GM18511 (cell line): ENCODE measurements at regions not wholly inside any gene's neighbourhood (a gene's known extent, or its start where the extent isn't known, plus 50 kb on each side); places are given as distances from the start of the nearest gene placed in this dataset.
"Not testable (repeated sequence)": the region's sequence is repeated elsewhere in the genome, so short reads cannot be mapped to it uniquely, and the experiment has no call there.

ENCODE experiments used
- ATAC-seq: cut with Tn5 transposase; IDR thresholded peaks from one replicate; pipeline ENCODE4 v1.9.1; 2021; ENCODE audit warnings: mild to moderate bottlenecking, moderate library complexity; ENCODE audit not compliant: unreplicated experiment

DNA sequence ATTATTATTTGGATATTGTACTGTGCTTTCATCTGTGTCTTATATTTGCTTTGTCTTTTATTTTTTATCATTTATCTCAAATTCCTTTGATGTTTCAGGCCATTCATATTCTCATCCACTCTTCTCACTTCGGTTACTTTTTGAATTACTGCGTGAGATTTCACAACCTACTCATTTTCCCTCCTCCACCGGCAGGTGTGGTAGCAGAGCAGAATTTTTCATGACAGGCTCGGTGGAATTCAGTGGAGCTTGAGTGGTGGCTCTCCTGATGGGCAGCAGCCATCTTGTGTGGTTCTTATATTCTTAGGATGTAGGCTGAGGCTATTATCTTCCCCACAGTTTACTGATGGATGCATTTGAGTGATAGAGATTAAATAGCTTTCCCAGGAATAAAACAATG is 92.3 kb upstream of the IVNS1ABP start:
- ATAC-seq = no peak

DNA sequence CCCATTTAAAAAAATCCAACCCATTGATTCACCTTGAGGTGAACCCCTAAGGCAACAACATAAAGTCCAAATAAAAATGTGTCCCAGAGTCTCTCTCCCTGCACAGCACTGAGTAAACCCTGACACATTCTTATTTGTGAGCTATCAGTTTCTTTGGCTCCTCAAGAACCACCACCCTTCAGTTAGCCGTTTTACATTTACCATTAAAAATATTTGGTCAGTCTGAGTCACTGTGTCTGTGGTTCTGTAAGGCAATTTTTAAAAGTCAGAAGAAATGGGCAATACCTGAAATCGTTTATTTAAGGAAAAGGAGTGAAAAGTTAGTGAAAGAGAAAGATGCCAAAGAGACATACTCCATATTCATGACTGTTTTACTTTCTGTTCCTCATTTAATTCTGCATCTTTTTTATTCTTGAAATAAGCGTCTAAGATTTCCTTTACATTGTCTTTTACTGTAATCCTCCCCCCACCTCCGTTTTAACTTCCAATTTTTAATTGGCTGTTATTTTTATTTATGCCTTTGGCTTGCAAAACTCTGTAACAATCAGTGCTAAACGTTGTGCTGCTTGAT is 91.7 kb upstream of the IVNS1ABP start:
- ATAC-seq = no peak

DNA sequence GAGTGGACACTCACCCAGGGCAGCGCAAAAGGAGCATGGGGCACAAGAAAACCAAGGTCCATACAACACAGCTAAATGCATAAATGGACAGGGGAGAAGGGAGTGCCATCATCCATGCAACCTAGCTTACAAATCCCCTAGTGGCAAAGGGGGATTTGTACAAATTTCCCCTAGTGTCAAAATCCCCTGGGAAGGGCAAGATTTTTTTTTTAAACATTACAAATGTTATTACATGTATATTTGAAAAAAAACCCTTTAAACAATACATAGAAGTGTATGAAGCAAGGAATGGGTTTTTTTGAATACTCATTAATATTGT is 89.6 kb upstream of the IVNS1ABP start:
- no peak for ATAC-seq

DNA sequence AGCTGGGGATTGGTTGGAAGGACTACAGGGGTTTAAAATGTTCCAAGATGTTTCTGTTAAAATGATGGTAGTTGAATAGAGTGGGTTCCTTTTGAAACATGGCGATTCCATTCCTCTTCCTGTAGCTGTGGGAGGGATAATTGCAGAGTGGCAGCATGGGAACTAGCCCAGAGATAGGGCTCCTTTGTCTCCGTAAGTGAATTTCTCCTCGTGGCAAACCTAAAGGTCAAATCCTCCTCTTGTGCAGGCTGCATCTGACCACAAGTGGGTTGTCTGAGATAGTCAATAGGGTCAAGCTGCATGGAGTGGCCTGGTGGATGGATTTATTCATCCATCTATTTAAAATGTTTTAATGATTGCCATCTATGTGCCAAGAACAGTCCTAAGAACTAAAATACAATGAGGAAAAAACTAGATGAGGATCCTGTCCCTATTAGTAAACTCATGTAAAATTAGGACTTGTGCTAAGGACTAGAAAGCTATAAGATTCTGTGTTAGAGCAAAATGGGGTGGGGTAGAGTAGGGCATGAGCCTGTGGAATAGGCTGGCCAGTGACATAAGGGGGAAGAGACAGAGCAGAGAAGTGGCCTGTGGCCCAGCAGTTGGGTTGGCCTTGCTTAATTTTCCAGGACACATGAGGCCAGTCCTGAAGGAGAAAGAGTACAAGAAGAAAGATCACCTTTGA is 89.1 kb upstream of the IVNS1ABP start:
- ATAC-seq = no peak

DNA sequence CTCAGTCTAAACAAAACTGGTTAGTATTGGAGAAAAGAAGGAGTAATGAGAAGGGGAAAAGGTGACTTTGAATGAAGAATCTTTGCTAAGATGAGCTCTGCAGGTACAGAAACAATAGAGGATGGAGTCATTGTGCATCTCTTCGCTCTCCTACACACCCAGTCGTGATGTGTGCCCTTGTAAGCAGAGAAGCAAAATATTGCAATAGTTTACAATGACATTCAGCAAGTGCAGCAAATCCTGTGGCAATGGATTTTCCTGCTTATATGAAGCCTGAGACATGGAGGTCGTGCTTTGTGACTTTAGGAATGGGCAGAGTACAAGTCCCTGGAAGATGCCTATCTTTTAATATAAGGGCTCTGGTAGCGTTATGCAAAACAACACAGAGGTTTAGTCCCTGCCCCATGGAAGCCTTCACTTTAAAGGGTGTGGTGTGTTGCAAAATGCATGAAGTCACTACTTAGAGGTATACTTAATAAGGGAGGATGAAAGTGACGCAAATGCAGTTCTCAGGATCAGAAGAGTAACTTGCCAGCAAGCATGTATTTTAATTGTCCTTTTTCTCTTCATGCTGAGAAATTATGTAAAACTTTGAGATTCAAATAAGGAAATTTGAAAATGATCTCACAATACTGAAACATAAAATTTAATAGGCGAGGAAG is 88.0 kb upstream of the IVNS1ABP start:
- no peak for ATAC-seq

DNA sequence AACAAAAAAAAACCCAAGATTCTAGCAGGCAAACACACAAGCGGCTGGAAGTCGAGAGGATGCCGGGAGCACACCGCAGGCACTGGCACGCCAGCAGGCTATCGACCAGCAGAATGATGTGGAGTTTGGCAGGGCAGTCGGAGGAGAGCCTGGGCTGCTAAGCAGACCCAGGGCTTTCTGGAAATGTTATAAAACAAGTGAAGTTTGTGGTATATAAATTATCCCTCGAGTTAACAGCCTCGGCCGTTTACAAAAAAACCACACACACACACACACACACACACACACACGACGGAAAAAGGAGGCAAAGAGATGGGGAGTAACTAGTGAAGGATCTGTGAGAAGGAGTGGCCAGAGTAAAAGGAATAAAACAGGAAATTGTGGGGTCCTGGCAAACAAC is 87.2 kb upstream of the IVNS1ABP start:
- no peak for ATAC-seq

DNA sequence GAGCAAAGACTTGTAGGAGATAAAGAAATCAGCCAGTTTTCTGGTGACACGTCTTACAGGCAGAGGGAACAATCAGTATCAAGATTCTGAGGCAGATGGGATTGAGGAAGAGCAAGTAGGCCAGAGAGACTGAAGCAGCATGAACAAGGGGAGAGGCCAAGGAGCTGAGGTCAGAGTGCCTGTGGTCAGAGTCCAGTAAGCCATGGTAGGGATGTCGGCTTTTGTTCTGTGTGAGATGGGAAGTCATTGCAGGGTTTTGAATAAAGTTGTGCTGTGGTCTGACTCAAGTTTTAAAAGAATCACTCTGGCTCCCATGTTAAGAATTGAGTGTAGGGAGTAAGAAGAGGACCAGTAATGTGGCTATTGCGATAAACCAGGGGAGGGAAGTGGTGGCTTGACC is 85.9 kb upstream of the IVNS1ABP start:
- ATAC-seq = no peak

DNA sequence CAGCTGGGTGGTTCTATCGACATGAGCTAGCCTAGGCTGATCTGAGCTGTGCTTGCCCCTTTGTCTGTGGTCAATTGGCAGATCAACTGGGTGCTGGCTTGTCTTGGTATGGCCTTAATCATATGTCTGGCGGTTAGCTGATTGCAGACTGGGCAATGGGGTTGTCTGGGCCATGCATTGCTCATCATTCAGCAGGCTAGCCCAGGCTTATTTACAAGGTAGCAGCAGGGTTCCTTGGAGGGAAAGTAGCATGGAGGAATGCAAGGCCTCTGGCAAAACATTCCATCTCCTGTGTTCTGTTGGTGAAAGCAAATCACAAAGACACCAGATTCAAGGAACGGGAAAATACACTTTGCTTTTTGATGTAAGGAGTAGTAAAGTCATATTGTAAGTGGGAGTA is 84.0 kb upstream of the IVNS1ABP start:
- ATAC-seq = no peak

DNA sequence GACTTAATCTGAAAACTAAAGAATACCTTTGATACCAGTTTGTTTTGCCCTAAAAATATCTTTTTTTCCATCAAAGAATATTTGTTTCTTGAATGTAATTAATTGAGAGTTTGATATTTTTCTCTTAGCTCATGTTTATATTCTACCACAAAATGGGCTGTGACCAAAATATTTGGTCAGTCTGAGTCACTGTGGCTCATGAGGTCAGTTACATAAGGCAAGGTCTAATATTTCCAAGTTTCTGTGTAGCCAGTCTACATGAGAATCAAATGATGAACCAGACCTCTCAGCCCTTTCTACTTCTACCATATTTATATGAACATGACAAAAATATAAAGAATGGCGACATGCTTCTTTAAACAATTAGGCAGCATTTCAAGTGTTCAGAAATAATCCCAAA is 83.0 kb upstream of the IVNS1ABP start:
- no peak for ATAC-seq

DNA sequence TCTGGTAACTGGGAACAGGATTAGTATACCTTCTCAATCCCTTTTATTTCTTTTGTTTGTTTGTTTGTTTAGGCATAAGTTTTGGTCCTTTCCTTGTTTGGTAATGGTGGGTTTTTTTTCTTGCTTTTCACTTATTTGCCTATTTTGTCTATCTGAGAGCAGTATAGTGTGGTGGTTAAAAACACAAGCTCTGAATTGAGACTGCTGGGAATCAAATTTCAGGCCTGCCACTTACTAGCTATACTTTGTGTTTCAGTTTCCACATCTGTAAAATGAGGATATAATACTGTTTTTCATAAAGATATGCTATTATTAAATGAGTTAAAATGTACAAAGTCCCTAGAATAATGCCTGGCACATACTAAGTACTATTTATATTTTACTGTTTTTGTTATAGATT is 81.6 kb upstream of the IVNS1ABP start:
- ATAC-seq = peak; percentile 71

DNA sequence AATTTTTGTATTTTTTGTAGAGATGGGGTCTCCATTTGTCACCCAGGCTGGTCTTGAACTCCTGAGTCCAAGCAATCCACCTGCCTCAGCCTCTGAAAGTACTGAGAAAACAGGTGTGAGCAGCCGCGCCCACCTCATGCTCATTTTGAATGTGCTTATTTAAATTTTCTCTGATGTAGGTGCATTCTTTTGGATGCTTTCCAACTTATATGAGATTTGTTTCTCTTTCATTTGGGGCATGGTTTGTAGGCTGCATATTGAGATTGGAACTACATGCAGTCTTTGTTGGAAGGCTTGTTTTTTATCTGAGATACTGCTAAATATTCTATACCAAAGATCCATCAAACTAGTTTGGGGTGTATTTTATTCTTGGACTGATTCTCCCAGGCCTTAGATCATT is 81.0 kb upstream of the IVNS1ABP start:
- ATAC-seq = peak; percentile 74

DNA sequence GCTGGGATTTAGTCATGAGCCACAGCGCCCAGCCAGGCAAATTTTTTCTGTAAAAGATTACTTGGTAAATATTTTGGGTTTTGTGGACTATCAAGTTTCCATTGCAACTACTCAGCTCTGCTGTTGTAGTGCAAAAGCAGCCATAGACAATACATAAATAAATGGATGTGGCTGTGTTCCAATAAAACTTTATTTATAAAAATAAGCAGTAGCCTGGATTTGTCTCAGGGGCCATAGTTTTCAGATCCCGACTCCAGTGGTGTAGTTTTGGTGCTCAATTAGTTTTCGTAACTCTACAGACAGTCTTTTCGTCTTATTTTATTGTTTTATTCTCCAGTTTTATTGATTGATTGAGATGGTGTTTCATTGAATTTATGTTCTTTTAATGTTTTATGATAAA is 80.1 kb upstream of the IVNS1ABP start:
- ATAC-seq = no peak

DNA sequence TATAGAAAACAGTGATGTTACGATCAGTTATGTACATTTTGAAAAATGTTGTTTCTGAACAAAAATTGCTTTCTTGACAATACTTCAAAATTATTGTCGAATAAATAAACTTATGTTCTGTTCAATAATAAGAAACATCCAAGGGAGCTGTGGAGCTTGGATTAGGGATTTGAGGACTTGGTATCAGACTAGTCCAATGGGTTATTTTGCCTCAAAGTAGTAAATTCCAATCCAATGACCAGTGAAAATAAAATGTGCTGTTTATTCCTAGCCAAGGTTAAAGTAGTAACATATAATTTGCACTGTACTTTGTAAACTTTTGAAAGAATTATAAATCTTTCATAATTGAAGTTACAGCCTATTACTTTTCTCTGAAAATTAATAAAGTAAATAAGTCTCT is 79.1 kb upstream of the IVNS1ABP start:
- ATAC-seq = no peak

DNA sequence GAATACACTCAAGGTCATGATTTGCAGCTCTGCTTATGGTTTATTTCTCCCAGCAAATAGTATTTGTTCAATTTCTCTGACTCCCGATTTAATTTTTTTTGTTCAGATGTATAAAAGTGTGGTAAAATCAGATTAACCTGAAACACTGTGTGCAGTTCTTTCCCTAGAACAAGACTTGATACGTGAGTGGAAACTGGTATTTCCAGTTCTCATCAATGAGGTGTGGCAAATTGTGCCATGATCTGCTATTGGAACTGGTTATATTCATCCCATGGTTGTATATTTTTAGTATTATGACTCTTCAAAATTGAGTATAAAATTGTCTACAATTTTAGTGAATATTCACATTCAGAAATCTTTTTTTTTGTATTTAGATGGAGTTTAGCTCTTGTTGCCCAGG is 76.8 kb upstream of the IVNS1ABP start:
- no peak for ATAC-seq

DNA sequence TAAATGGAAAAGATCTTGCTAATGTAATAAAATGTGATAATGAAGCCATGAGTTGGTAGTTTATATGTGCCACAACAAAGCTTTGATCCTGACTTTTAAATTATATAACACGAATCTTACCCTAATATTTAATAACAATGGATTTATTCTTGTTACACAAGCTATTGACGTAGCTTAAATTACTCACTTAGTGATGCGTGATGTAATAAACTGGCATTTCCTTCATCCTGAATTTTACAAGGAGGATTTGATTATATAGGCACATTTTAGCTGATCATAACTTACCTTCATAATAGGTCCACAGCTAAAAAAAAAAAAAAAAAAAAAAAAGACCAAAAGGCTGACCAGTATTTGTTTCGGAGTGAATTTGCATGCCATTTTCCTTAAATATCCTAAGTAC is 76.2 kb upstream of the IVNS1ABP start:
- no peak for ATAC-seq

DNA sequence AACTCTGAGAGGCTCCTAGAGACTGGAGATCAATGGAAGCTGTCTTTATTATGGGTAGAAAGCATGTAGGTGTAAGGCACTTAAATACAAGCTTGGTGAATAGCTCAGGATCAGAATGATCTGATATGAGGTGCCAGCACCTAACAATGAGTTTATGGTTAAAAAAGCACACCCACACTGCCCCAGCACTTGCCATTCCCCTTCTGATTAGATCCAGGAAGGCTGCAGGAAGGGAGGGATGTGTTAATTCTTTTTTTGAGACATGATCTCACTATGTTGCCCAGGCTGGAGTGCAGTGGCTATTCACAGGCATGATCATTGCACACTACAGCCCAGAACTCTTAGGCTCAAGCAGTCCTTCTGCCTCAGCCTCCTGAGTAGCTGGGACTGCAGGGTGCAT is 71.8 kb upstream of the IVNS1ABP start:
- ATAC-seq = no peak

DNA sequence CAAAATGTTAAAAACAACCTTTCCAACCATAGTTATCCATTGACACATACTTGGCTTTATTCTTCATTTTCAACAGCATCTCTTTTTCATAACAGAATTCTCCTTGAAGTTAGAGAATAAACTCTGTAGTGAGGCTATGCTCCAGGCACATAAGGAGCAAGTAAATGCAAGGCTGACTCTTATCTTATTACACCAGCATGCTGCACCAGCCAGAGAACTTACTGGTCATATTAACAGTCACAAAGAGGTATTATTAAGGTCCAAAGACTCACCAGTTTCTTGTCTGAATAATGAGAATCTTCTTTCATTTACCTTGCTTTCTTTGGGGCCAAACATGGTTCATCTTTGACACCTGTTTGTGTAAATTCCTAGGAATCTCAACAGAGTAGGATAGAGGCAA is 71.3 kb upstream of the IVNS1ABP start:
- no peak for ATAC-seq

DNA sequence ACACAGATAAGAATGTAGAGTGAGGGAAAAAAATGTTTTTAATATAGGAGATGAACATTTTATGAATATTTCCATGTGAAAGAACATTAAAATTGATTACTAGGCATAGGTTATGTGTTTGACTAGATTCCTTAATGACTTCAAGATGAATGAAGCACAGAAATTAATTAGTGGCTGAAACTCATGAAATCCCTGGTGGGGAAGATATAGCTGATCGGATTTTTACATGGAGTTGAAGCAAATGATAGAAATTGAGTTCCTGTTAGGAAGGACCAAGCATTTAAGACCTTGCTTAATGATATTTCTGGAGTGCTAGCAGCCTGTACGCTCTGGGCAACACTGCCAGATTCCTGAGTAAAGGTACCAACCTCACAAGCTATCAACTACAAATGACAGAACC is 68.9 kb upstream of the IVNS1ABP start:
- no peak for ATAC-seq

DNA sequence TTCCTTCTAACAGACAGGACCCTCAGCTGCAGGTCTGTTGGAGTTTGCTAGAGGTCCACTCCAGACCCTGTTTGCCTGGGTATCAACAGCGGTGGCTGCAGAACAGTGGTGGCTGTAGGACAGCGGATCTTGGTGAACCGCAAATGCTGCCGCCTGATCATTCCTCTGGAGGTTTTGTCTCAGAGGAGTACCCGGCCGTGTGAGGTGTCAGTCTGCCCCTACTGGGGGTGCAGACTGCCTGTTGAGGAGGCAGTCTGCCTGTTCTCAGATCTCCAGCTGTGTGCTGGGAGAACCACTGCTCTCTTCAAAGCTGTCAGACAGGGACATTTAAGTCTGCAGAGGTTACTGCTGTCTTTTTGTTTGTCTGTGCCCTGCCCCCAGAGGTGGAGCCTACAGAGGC is 66.8 kb upstream of the IVNS1ABP start:
- ATAC-seq = not testable (repeated sequence)

DNA sequence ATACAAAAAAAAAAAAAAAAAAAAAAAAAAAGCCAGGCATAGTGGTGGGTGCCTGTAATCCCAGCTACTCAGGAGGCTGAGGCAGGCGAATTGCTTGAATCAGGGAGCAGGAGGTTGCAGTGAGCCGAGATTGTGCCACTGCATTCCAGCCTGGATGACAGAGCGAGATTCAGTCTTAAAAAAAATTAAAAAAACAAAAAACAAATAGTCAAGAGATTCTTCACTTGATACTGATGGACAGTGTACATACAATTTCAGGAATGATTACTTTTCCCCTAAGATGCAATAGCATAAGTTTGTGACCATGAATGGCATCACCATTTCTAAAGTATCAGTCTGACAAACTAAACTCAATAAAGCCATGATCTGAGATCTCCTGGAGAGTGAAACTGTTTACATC is 60.8 kb upstream of the IVNS1ABP start:
- no peak for ATAC-seq

DNA sequence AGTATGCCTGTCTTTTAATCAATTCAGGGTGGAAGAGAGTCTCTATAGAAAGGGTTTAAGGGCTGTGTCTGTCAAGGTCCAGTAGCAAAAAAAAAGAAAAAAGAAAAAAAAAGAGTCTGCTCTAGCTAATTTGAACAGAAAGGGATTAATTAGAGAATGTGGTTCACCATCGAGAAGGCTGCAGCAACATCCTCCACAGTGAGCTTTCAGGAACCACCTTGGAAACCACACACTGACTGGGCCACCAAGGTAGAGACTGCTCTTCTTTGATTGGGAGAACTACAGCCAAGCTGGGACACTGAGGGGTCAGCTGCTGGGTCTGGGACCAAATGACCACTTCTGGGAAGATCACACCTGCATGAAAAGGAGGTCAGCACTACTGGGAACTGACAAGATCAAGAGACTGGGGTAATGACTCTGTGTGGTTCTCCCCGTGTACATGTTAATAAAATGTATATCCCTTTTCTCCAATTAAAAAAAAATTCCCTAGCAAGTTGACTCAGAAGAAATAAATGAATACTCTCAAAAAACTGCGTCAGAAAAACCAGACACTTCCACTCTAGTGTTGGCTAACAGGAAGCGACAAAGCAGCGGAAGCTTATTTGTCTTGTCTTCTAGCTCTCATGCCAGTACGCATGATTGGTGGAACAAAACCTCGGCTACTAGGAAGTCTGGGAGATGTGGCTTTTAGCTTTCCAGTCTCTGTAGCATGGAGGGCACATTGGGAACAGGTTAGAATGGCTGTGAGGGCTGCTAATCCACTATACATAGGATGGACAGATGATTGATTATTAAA is 60.0 kb upstream of the IVNS1ABP start:
- ATAC-seq = no peak

DNA sequence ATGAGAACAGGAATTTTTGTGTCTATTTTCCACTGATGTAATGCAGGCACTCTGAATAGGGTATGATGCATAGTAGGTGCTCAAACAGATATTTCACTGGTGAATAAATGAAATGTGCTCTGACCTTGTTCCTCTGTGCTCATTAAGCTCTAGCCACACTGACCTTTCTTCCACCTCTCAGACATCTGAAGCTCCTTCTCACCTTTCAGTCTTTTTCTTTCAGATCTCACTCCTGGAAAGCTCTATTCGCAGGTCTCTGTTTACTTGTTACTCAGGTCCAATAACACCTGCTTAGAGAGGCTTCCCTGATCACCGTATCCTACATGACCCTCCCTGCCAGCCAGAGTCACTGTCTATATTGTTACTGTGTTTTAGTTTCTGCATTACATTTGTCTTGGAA is 59.2 kb upstream of the IVNS1ABP start:
- ATAC-seq = no peak
